ENCODE measurements at regions not wholly inside any gene's neighbourhood (a gene's known extent, or its start where the extent isn't known, plus 50 kb on each side); places are given as distances from the start of the nearest gene placed in this dataset.

- TF ChIP-seq POLR2AphosphoS5 (IDR thresholded peaks at IDR 0.05; ENCODE audit: low read depth, low read length): no peak
- TF ChIP-seq POLR2A (IDR thresholded peaks at IDR 0.05; ENCODE audit: low read depth, low read length): no peak
- no peak for TF ChIP-seq TAF1 (IDR thresholded peaks at IDR 0.05; ENCODE audit: borderline replicate concordance, low read depth, low read length)
Observed at GRCh38 chr9:99663856-99664255, 157.8 kb upstream of the NR4A3 start.
